PC-9 (cell line): ENCODE measurements at regions not wholly inside any gene's neighbourhood (a gene's known extent, or its start where the extent isn't known, plus 50 kb on each side); places are given as distances from the start of the nearest gene placed in this dataset.

Source experiments
- EZH2 ChIP-seq: fragments of 200-600 bp; sonication (generic); IDR thresholded peaks from 2 replicates; pipeline ENCODE4 v1.8.0; 2017; ENCODE audit warnings: antibody characterized with exemption, low read depth
- TF ChIP-seq, protein P1 (sequence below): fragments of 200-600 bp; sonication (generic); conservative IDR thresholded peaks from 2 replicates; pipeline ENCODE4 v1.6.1; 2017; ENCODE audit warnings: mixed run types, antibody characterized with exemption, mild to moderate bottlenecking, moderate library complexity

DNA sequence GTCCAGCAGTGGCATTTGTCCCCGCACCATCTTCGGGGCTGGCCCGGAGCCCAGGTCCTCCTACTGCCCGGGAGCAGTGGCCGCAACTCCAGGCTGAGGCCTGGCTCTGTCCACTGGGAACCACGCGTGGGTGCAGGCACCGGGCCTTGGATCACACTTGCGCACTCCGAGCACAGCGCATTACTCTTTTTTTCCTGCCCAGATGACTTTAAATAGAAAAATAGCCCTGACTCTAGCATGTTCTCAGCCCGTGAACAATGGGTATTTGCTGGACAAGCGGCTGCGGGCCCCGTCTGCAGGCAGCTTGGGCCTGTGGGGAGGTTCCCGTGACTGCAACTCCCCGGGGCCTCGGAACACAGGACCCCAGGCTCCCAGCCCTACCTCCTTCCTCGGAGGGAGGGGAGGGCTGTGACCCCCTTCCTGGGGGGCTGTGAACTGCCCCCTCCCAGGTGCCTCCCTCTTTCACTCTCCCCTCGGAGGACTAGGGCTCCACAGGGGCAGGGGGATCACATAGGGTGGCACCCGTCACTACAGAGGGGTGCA lies 162.2 kb downstream of the TBXT start:
- TF ChIP-seq, protein P1, sequence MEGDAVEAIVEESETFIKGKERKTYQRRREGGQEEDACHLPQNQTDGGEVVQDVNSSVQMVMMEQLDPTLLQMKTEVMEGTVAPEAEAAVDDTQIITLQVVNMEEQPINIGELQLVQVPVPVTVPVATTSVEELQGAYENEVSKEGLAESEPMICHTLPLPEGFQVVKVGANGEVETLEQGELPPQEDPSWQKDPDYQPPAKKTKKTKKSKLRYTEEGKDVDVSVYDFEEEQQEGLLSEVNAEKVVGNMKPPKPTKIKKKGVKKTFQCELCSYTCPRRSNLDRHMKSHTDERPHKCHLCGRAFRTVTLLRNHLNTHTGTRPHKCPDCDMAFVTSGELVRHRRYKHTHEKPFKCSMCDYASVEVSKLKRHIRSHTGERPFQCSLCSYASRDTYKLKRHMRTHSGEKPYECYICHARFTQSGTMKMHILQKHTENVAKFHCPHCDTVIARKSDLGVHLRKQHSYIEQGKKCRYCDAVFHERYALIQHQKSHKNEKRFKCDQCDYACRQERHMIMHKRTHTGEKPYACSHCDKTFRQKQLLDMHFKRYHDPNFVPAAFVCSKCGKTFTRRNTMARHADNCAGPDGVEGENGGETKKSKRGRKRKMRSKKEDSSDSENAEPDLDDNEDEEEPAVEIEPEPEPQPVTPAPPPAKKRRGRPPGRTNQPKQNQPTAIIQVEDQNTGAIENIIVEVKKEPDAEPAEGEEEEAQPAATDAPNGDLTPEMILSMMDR, result no peak
- no peak for TF ChIP-seq EZH2
